Mesodermal cell (in vitro differentiated cells): ENCODE measurements at regions not wholly inside any gene's neighbourhood (a gene's known extent, or its start where the extent isn't known, plus 50 kb on each side); places are given as distances from the start of the nearest gene placed in this dataset.
"Not testable (repeated sequence)": the region's sequence is repeated elsewhere in the genome, so short reads cannot be mapped to it uniquely, and the experiment has no call there.

Experiments
- H3K27ac ChIP-seq: 2 replicates; pipeline ENCODE4 v1.7.0; 2013; ENCODE audit warnings: mild to moderate bottlenecking, low read depth, low read length, moderate library complexity; ENCODE audit not compliant: severe bottlenecking
- H3K36me3 ChIP-seq: 2 replicates; pipeline ENCODE4 v1.7.1; 2013; ENCODE audit warnings: mild to moderate bottlenecking, low read length, moderate library complexity; ENCODE audit not compliant: control insufficient read depth, insufficient read depth
- H3K4me1 ChIP-seq: one replicate; pipeline ENCODE4 v1.7.1; 2013; ENCODE audit warnings: mild to moderate bottlenecking, low read length; ENCODE audit not compliant: insufficient read depth, control insufficient read depth, poor library complexity, severe bottlenecking
- H3K4me3 ChIP-seq: 2 replicates; pipeline ENCODE4 v1.7.0; 2013; ENCODE audit warnings: low read length, control low read depth, mild to moderate bottlenecking; ENCODE audit not compliant: insufficient read depth, poor library complexity, severe bottlenecking; ENCODE audit errors: extremely low read depth
- H3K9me3 ChIP-seq: 2 replicates; pipeline ENCODE4 v1.7.1; 2013; ENCODE audit warnings: mild to moderate bottlenecking, low read length, moderate library complexity; ENCODE audit not compliant: control insufficient read depth
- WGBS, 2 experiments: methylation state at CpG; one replicate each; pipeline ENCODE4 v1.1.5; 2013; ENCODE audit warnings: missing lambda C conversion rate in 2 of 2; ENCODE audit not compliant: insufficient coverage in 2 of 2; 5-methylcytosine and 5-hydroxymethylcytosine counted together

DNA sequence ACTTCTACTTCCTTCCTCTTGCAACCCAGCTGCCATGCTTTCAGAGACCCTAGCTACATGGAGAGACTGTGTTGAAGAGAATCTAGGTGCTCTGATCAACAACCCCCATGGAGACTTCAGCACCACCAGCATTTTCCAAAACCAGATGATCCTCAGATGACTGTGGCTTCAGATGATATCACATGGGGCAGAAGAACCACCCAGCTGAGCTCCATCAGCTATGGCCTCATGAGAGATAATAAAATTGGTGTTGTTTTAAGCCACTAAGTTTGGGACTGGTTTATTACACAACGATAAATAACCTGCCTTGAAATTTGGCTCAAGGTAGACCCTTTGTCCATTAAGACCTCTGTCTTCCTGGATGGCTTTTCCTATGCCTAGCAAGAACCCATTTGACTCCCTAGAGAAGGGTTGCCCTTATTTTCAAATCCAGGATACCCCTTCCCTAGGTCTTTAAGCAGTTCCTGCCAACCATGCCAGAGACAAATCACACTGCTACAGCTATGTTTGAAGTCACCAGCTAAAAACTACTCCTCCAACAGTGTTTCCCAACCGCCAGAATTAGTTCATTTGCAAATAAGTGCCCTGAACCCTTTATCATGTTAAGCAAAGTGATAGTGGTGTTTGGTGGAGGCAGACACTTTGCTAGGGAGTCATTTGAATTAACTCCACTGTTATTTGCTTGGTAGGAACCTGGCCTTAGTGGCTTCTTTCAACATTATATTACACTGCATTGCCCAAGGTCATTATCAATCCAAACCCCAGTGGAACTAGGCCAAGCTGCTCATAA lies 136.9 kb upstream of the PALS2 start:
- Histone ChIP-seq H3K4me1 (no peaks in the 10 kb centered on the region), H3K9me3 (no peaks in the 10 kb centered on the region), H3K27ac (no peak overlapping the region), H3K36me3 (no peaks in the 10 kb centered on the region), H3K4me3 (no peak overlapping the region)
- WGBS, 2 experiments = 100% methylated on average over 1 of the region's 2 CpGs

- no peaks in the 10 kb centered on the region for H3K4me1 ChIP-seq
- H3K36me3 ChIP-seq = no peaks in the 10 kb centered on the region
- H3K27ac ChIP-seq = no peak overlapping the region
- H3K9me3 ChIP-seq = no peaks in the 10 kb centered on the region
- no peak overlapping the region for H3K4me3 ChIP-seq
Observed at GRCh38 chr7:24438232-24438631, 135.0 kb upstream of the PALS2 start.

DNA sequence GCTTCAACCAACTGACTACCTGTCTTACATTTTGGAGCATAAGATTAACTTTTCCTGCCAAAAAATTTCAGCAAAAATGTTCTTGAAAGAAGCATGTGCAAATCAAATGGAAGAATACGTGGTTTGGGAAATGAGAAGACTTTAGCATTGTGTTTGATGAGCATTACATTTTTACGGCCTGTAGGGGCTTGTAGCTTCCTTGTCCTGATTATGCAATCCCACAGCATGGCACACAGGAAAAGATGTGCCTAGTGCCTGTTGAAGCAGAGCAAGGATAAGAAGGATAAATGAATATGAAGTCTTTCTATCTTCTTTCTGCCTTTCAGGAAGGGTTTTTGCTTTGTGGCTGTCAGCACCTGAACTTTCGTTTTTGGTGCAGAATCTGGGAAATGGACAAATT lies 134.1 kb upstream of the PALS2 start:
- not testable (repeated sequence) for H3K4me3 ChIP-seq, H3K9me3 ChIP-seq, H3K36me3 ChIP-seq, H3K27ac ChIP-seq, H3K4me1 ChIP-seq
- 83 to 89% methylated on average over 2 to 3 of the region's 3 CpGs for whole genome bisulfite sequencing, 2 experiments

DNA sequence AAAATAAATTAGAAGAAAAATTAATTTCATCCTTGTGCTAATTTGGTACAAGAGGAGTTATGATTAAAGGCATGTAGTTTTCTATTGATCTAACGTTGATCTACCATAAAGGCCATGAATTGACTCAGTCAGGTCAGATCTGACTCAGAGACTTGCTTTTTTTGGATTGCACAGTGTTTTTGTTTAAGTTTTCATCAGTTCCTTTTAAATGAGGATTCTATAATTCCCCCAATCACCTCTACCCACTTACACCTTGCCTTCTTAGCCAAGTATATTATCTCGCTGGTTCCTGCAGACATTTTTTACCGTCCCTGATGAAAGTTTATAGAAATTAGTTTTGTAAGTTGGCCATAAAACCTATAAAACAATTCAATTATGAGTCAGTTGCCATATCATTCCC lies 132.4 kb upstream of the PALS2 start:
- Histone ChIP-seq H3K36me3 (no peaks in the 10 kb centered on the region), H3K4me1 (no peaks in the 10 kb centered on the region), H3K27ac (no peak overlapping the region), H3K9me3 (no peaks in the 10 kb centered on the region), H3K4me3 (no peak overlapping the region)
- WGBS, 2 experiments = 86% methylated on average over 1 of the region's 3 CpGs; no CpG with 5 or more reads in 1 of the 2 experiments

DNA sequence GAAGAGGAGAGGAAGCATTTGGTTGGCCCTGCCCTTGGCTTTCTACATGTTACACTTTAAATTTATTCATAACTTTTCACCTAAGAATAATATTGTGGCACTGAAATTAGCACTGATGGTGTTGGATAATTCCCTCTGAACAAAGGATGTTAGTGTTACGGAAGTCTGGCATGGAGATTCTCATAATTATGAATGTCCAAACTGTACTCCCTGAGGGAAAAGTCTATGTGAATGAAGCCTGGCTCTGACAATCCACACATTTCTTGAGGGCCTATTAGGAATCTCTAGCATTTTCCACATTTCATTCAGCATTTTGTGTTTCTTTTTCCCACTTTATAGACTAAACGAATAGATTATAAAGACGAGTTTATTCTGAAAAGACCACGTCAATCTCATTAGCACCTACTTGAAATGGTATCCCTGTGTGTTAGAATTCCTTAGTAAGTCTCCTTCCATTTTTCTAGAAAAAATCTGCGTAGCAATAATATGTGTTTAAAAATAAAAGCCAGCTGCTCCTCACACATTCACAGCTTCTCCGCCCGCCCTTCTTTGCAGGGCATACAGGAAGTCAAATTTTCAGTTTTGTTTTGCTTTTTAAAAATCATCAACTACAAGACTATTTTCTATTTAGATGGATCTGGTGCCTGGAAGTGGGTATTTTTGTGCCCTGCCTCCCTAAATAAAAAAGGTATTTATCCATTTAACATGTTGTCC lies 131.8 kb upstream of the PALS2 start:
- H3K4me3 ChIP-seq = no peak overlapping the region
- H3K27ac ChIP-seq = no peak overlapping the region
- H3K4me1 ChIP-seq = no peaks in the 10 kb centered on the region
- no peaks in the 10 kb centered on the region for H3K36me3 ChIP-seq
- 93 to 100% methylated on average over 2 to 4 of the region's 7 CpGs for WGBS, 2 experiments
- no peaks in the 10 kb centered on the region for H3K9me3 ChIP-seq

DNA sequence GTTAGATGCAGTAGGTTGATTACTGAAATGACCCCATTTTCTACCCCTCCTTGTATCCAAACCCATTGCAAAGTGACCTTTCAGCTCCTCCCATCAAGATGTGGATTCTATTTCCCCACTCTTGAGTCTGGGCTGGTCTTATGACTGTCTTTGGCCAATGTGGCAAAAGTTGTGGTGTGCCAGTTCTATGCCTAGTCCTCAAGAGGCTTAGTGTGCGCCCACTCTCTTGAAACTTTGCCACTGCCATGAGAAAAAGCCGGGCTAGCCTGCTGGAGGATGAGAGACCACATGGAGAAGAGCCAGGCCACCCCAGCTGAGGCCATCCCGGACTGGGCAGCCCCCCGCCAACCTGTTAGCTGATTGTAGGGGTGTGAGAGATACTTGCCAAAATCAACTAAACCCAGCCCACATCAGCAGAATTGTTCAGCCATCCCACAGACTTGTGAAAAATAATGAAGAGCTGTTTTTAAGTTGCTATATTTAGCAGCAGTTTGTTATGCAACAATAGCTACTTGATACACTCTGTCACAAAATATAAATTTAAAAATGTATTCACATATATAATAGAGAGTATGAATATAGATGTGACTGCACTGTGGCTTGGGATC lies 131.0 kb upstream of the PALS2 start:
- no peaks in the 10 kb centered on the region for H3K9me3 ChIP-seq
- H3K36me3 ChIP-seq = no peaks in the 10 kb centered on the region
- H3K4me3 ChIP-seq = no peak overlapping the region
- no peaks in the 10 kb centered on the region for H3K4me1 ChIP-seq
- 81 to 89% methylated on average over 2 to 3 of the region's 4 CpGs for WGBS, 2 experiments
- no peak overlapping the region for H3K27ac ChIP-seq

GRCh38 chr7:24444666-24445440 lies 128.4 kb upstream of the PALS2 start:
- H3K36me3 ChIP-seq = no peaks in the 10 kb centered on the region
- no peaks in the 10 kb centered on the region for H3K9me3 ChIP-seq
- H3K4me3 ChIP-seq = no peak overlapping the region
- WGBS, 2 experiments = 87 to 96% methylated on average over 3 to 5 of the region's 11 CpGs
- H3K4me1 ChIP-seq = no peaks in the 10 kb centered on the region
- no peak overlapping the region for H3K27ac ChIP-seq

- no peaks in the 10 kb centered on the region for H3K4me1 ChIP-seq
- H3K9me3 ChIP-seq = no peaks in the 10 kb centered on the region
- no peaks in the 10 kb centered on the region for H3K36me3 ChIP-seq
- H3K27ac ChIP-seq = no peak overlapping the region
- H3K4me3 ChIP-seq = no peak overlapping the region
- WGBS, 2 experiments = 88 to 94% methylated on average over 2 of the region's 4 CpGs
Observed at GRCh38 chr7:24448038-24448437, 125.2 kb upstream of the PALS2 start.

DNA sequence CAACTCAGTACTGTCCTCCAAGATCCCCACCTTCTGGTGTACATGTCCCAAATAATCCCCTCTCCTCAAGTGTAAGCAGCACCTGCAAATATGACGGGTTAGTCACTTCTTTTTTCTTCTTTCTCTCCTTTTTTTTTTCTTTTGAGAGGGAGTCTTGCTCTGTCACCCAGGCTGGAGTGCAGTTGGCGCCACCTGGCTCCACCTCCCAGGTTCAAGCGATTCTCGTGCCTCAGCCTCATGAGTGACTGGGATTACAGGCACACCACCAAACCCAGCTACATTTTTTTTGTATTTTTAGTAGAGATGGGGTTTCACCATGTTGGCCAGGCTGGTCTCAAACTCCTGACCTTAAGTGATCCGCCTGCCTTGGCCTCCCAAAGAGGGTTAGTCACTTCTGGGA lies 123.8 kb upstream of the PALS2 start:
- not testable (repeated sequence) for H3K4me1 ChIP-seq, H3K27ac ChIP-seq, H3K36me3 ChIP-seq, H3K4me3 ChIP-seq, H3K9me3 ChIP-seq
- WGBS, 2 experiments = 67 to 94% methylated on average over 1 to 2 of the region's 5 CpGs

GRCh38 chr7:24455813-24456525 lies 117.3 kb upstream of the PALS2 start:
- peak overlapping the region; percentile 43 for H3K27ac ChIP-seq
- no peak overlapping the region for H3K4me3 ChIP-seq
- 89 to 94% methylated on average over 1 to 4 of the region's 6 CpGs for WGBS, 2 experiments
- H3K9me3 ChIP-seq = no peaks in the 10 kb centered on the region
- peaks cover 2% of the 10 kb centered on the region for H3K4me1 ChIP-seq
- H3K36me3 ChIP-seq = no peaks in the 10 kb centered on the region
